ENCODE measurements at regions not wholly inside any gene's neighbourhood (a gene's known extent, or its start where the extent isn't known, plus 50 kb on each side); places are given as distances from the start of the nearest gene placed in this dataset.

GRCh38 chr4:108446556-108446955, 173.8 kb upstream of the RPL34 start:
- TF ChIP-seq EZH2phosphoT487 (IDR thresholded peaks at IDR 0.05; ENCODE audit: insufficient read depth, low read depth) (no peak), EZH2 (IDR thresholded peaks at IDR 0.05; ENCODE audit: insufficient read depth, poor library complexity, severe bottlenecking) (no peak)
